ENCODE measurements at regions not wholly inside any gene's neighbourhood (a gene's known extent, or its start where the extent isn't known, plus 50 kb on each side); places are given as distances from the start of the nearest gene placed in this dataset.

GRCh38 chr16:60821661-60822060, 1214.6 kb downstream of the CDH8 start:
- Mint-ChIP-seq H3K27ac (ENCODE audit: unreplicated experiment) (no peak overlapping the region), H3K27me3 (ENCODE audit: unreplicated experiment) (no peaks in the 10 kb centered on the region), H3K9me3 (ENCODE audit: unreplicated experiment) (no peaks in the 10 kb centered on the region), H3K36me3 (ENCODE audit: unreplicated experiment) (no peaks in the 10 kb centered on the region), H3K4me1 (ENCODE audit: unreplicated experiment) (no peaks in the 10 kb centered on the region), H3K4me3 (ENCODE audit: unreplicated experiment) (no peak overlapping the region)
- no peak for DNase-seq (ENCODE audit: extremely low spot score, unreplicated experiment)
- TF ChIP-seq, protein P1, sequence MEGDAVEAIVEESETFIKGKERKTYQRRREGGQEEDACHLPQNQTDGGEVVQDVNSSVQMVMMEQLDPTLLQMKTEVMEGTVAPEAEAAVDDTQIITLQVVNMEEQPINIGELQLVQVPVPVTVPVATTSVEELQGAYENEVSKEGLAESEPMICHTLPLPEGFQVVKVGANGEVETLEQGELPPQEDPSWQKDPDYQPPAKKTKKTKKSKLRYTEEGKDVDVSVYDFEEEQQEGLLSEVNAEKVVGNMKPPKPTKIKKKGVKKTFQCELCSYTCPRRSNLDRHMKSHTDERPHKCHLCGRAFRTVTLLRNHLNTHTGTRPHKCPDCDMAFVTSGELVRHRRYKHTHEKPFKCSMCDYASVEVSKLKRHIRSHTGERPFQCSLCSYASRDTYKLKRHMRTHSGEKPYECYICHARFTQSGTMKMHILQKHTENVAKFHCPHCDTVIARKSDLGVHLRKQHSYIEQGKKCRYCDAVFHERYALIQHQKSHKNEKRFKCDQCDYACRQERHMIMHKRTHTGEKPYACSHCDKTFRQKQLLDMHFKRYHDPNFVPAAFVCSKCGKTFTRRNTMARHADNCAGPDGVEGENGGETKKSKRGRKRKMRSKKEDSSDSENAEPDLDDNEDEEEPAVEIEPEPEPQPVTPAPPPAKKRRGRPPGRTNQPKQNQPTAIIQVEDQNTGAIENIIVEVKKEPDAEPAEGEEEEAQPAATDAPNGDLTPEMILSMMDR (IDR thresholded peaks at IDR 0.05): no peak

DNA sequence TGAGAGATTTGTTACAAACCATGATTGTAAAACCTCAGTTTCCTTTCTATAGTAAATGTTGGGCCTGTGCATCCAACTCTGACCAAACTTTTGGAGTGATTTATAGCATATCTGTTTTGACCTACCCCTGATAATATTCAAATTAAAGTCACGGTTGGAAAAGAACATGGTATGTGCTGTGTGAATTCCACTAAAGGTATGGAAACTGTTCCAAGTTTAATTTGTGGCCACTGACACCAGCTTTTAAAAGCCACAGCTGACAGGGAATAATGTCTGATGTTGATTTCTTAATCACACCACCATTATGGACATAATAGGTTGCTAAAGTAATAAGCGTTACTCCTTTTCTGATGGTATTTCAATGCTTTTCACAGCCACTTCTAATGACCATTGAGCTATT, 1215.9 kb downstream of the CDH8 start:
- no peaks in the 10 kb centered on the region for H3K4me1 Mint-ChIP-seq (ENCODE audit: unreplicated experiment)
- TF ChIP-seq, protein P1 (IDR thresholded peaks at IDR 0.05): no peak
- DNase-seq (ENCODE audit: extremely low spot score, unreplicated experiment): no peak

GRCh38 chr16:60818465-60818864, 1217.8 kb downstream of the CDH8 start:
- no peak for DNase-seq (ENCODE audit: extremely low spot score, unreplicated experiment)
- Mint-ChIP-seq H3K9me3 (ENCODE audit: unreplicated experiment) (no peaks in the 10 kb centered on the region), H3K4me1 (ENCODE audit: unreplicated experiment) (no peaks in the 10 kb centered on the region), H3K27me3 (ENCODE audit: unreplicated experiment) (no peaks in the 10 kb centered on the region), H3K4me3 (ENCODE audit: unreplicated experiment) (no peak overlapping the region), H3K36me3 (ENCODE audit: unreplicated experiment) (no peaks in the 10 kb centered on the region), H3K27ac (ENCODE audit: unreplicated experiment) (no peak overlapping the region)
- TF ChIP-seq, protein P1 (IDR thresholded peaks at IDR 0.05): no peak

More for the DNA sequence above, 1215.9 kb downstream of the CDH8 start:
- Mint-ChIP-seq H3K36me3 (ENCODE audit: unreplicated experiment) (no peaks in the 10 kb centered on the region), H3K27ac (ENCODE audit: unreplicated experiment) (no peak overlapping the region), H3K4me3 (ENCODE audit: unreplicated experiment) (no peak overlapping the region), H3K27me3 (ENCODE audit: unreplicated experiment) (no peaks in the 10 kb centered on the region), H3K9me3 (ENCODE audit: unreplicated experiment) (no peaks in the 10 kb centered on the region)

DNA sequence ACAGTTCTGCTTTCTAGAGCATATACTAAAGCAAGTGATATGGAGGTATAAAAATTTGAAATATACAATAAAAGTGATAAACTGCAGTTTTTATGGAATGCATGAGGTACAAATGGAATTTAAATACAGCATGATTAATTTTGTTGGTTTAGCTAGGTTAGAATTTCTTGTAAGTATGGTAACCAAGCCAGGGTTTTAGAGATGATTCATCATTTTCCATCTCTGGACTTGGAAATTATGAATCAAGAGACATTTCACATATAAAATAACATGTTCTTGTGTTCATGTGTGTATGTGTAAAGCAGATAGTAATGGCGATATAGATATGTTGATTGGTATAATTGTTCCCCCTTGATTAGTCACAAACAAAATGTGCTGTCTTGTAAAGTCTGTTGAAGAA, 1219.8 kb downstream of the CDH8 start:
- no peaks in the 10 kb centered on the region for H3K9me3 Mint-ChIP-seq (ENCODE audit: unreplicated experiment)

GRCh38 chr16:60815865-60816264, 1220.4 kb downstream of the CDH8 start:
- Mint-ChIP-seq H3K4me3 (ENCODE audit: unreplicated experiment) (no peak overlapping the region), H3K27ac (ENCODE audit: unreplicated experiment) (no peak overlapping the region), H3K9me3 (ENCODE audit: unreplicated experiment) (no peaks in the 10 kb centered on the region), H3K27me3 (ENCODE audit: unreplicated experiment) (no peaks in the 10 kb centered on the region), H3K36me3 (ENCODE audit: unreplicated experiment) (no peaks in the 10 kb centered on the region), H3K4me1 (ENCODE audit: unreplicated experiment) (no peaks in the 10 kb centered on the region)
- TF ChIP-seq, protein P1 (IDR thresholded peaks at IDR 0.05): no peak
- DNase-seq (ENCODE audit: extremely low spot score, unreplicated experiment): no peak

More for the DNA sequence above, 1219.8 kb downstream of the CDH8 start:
- Mint-ChIP-seq H3K4me3 (ENCODE audit: unreplicated experiment) (no peak overlapping the region), H3K36me3 (ENCODE audit: unreplicated experiment) (no peaks in the 10 kb centered on the region), H3K27me3 (ENCODE audit: unreplicated experiment) (no peaks in the 10 kb centered on the region), H3K27ac (ENCODE audit: unreplicated experiment) (no peak overlapping the region), H3K4me1 (ENCODE audit: unreplicated experiment) (no peaks in the 10 kb centered on the region)
- no peak for DNase-seq (ENCODE audit: extremely low spot score, unreplicated experiment)
- TF ChIP-seq, protein P1 (IDR thresholded peaks at IDR 0.05): no peak
